NCI-H1436 treated with DMSO at 0.1 percent for 48 hours (cell line): ENCODE measurements at regions not wholly inside any gene's neighbourhood (a gene's known extent, or its start where the extent isn't known, plus 50 kb on each side); places are given as distances from the start of the nearest gene placed in this dataset.
"Not testable (repeated sequence)": the region's sequence is repeated elsewhere in the genome, so short reads cannot be mapped to it uniquely, and the experiment has no call there.

ENCODE experiments used
- DNase-seq: peaks from one replicate; lab custom pipeline; 2025; lab: John Stamatoyannopoulos, UW

DNA sequence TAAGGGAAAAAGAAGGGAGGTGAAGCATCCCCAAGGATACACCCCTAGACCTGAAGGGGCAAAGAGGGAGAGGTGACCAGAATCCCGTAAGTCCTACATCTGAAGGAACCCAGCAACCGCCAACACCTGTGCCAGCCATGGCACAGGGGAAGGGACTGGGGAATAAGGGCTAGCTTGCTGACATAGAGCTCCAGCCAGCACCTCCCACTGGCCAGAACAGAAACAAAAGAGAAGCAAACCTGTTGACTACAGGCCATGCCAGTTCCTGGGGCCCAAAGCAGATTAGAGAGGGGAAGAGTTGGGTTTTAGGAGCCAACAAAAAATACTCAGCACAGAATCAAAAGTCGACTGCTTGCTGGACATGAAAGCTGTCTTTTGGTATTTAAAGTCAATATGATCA, 244.6 kb downstream of the SUCLG1 start:
- DNase-seq: no peak

DNA sequence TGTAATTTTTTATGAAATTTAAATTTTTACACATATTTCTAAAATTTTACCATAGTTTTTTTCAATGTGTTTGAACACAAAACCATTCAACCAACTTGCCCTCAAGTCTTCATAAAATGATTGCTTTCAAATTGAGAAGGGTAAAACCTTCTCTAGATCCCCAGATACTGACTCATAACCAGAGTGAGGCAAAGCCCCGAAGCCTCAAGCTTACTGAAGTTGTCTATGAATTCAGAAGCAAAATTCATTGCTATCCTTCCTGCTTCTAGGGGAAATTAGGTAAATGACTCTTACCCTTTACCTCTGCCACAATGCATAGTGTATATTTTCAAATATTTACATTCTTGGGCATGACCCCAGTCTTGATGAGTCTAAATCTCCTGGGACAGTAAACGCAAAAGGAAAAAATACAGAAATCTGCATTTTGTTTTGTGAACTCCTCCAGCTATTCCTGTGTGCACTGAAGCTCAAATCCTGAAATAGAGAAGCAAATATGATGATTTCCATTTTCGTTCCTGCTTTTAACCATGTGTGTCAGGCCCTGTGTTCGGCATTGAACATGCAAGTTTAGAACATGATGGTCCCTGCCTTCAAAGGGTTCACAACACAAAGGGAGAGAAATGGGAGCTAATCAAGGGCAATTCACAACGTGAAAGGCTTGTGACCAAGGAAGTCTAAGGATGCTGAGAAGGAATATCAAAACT, 246.3 kb downstream of the SUCLG1 start:
- no peak for DNase-seq

DNA sequence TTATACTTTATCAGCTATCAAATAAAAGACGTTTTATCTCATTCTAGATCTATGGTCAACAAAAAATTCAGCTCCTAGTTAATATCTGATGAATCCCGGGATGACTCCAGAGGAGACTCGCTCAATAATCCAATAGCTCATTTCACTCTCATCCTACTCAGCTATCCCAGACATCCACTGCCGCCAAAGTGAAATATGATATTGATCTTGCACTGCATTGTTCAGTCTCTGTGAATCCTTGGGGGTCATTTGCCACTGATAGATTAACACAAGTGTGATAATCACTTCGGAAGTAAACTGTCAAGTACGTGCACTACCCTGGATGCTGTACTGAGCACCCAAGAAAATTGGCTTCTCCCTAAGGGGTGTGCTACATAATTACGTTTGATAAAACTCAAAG, 249.1 kb downstream of the SUCLG1 start:
- no peak for DNase-seq

DNA sequence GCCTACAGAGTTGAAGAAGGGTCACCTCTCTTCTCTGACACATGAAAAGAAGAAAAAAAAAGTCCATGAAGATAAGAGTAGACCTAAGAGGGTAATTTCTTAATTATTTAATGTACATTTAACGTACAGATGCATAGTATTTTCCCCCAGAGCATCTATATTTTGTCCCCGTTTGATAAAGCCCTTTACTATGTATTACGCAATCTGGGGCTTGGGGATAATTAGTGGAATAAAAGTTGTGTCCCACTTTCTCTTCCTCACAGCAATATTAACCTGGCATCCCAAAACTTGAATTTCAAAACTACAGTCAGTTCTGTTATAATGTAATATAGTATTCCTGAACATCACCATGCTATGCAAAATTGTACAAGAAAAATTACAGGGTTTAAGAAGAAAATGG, 254.1 kb downstream of the SUCLG1 start:
- no peak for DNase-seq

DNA sequence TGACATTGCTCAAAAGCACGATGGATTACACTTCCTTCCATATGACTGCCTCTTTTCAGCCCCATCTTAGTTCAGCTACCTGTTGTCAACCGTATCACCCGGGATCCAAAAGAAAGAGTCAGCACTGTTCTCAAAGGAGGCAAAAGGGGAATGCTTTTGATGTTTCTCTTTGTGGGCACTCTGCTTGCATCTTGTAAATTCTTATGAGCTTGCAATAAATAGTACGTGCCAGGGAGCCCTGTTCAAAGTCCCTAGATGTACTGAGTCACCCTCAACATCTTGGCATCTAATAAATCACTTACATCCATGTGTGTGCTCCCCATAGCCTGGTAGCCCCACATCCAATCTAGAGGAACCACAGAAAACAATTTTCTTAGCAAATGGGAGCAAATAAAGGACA, 256.9 kb downstream of the SUCLG1 start:
- DNase-seq: no peak

DNA sequence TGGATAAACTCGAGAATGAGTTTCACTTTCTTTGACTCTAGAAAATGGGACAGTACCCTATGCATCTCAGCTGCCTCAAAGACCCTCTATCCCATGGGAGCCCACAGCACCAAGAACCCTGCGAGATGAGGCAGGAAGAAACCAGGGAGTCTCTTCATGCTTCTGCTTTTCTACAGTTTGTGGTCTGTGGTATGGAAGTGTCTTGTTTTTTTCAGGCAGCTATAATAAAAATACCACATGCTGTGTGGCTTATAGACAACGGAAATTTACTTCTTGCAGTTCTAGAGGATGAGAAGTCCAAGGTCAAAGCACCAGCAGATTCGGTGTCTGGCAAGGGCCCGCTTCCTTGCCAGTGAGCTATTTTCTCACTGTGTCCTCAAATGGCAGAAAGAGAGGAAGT, 257.9 kb downstream of the SUCLG1 start:
- DNase-seq: no peak

DNA sequence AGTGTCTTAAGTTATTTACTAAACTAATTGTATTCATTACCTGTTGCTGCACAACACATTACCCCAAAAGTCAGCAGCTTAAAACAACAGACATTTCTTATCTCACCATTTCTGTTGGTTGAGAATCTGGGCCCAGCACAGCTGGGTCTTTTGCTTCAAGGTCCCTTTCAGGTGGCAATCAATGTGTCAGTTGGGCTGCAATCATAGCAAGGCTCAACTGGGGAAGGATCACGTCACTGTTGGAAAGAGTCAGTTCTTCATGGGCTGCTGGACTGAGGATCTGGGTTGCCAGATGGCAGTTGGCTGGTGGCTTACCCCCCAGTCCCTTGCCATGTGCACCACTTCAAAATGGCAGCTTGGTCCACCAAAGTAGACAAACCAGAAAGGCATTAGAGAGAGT, 261.2 kb downstream of the SUCLG1 start:
- no peak for DNase-seq

DNA sequence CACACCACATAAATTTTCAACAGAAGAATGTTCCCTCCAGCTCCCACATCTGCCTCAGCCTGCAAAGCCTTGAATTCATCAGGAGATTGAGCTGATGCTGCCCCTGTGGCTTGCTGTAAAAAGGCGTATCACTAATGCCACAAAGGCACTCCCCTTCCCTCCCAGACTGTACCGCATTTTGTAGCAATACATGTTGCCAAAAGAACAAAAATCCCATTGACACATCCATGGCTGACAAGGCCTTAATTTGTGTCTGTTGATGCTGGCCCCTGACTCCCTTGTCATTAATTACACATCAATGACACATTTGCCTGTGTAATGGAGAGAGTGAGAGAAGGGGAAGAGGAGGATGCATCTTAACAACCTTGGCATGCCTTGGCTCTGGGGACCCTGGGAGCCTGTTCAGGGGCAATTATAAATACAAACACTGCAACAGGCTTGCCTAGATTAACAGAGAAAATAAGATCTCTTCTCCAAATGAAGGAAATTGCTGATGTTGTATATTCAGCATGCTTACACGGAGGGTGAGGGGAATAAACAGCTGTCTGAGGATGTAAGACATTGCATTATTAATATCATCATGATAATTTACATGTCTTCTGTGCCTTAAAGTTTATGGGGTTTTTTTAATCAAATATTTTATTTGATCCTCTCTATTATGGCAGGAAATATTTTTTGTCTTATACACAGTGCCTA, 264.0 kb downstream of the SUCLG1 start:
- no peak for DNase-seq

DNA sequence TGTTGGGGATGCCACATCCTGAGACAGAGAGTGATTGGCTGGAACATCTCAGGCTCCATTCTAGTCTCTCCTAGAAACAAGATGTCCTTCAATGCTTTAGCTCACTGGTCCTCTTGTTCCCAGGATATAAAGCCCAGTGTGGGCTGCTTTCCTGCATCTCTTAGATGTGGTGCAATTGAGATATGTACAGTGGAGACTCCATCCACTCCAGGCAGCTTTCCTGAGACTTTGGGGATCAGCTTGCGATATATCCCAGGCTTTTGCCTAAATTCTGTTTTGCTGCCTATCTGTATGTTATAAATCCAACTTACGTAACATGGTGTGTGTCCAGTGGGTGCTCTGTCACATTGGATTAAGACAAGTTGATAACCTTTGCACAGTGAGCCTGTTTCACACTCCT, 264.9 kb downstream of the SUCLG1 start:
- DNase-seq: no peak

DNA sequence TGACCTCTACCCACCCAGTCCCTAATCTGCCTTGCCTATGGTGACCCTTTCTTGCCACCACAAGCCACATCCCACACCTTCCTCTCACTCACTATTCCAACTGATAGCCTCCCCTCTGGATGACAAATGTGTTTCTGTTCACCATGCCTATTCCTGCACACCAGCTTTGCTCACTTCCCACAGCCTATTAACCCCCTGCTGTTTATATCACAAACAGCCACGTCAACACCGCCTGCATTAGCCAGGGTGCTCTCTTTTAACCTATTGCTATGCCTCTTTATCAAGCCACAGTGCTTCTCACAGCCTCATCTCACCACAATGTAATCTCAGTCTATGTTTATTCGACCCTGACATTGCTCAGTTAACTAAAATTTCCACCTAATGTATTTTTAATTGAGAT, 271.8 kb downstream of the SUCLG1 start:
- DNase-seq: no peak

DNA sequence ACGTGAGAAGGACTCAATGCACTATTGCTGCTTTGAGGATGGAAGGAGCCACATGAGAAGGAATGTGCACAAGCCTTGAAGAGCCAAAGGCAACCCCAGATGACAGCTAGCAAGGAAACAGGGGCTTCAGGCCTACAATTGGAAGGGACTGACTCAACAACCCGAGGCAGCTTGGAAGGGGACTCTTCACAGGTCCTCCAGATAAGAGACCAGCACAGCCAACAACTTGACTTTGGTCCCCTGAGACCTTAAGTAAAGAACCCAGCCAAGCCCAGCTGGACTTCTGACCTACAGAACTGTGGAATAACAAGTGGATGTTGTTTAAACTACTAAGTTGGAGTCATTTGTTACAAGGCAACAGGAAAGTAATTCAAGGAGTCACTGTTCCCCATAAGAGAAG, 277.2 kb downstream of the SUCLG1 start:
- DNase-seq: no peak

DNA sequence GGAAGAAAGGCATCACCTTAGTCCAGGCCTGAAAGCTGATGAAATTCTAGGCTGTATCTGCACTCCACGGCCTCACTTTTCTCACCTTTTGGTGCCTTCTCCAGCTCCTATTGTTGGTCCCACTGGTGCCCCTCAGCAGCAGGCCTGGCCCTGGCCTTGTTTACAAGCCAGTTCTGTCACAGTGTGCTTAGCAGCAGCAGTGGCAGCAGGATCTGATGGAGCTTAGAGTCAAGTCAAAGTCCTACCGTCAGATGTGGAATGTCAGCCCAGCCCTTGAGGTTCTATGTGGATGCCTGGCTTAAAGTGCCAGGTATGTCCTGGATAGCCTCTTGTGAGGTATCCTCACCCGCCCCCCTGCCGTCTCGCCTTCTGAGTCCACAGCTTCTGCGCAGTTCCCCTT, 281.3 kb downstream of the SUCLG1 start:
- DNase-seq: no peak

DNA sequence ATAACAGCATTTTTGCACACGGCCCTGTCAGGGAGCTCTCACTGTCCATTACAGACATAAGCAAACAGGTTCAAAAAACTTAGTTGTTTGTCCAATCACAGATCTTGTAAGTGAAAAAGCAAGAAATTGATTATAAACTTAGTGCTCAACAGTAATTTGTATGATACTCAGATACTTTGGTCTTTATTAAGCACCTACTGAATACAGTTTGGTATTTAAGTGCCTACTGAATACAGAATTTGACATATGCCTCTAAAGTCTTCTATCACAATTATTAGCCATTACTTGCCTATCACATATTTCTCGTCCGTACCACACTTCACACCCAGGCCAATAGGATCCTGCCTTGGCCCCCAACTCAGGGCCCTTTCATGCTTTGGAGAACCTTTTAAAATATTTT, 283.1 kb downstream of the SUCLG1 start:
- no peak for DNase-seq

DNA sequence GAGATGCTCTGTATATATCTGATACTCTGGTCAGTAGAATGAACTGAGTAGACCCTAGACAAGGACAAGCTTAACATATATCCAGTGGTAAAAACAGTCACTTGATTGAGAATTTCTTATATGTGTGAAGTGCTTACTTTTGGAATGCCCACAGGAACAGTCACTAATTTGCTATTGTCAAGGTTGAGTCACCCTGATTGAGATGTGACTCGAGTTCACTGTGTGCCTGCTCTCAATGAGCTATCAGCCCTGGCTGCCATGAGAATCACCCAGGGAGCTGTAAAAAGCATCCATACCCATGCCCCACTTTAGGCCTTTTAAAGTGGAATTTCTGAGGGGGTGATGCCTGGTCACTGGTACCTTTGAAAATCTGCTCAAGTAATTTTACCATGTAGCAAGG, 283.7 kb downstream of the SUCLG1 start:
- no peak for DNase-seq

DNA sequence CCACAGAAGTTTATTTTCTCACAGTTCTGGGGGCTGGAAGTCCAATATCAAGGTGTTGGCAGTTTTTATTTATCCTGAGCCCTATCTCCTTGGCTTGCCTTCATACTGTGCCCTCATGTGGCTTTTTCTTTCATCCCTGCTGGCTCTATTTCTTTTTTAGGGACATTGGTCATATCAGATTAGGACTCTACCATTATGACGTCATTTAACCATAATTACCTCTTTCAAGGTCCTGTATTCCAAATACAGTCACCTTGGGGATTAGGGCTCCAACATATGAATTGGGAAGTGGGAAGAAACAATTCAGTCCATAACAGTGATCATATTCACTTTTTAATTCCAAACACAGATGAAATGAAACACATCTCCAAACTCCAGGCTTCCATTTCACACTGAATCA, 286.0 kb downstream of the SUCLG1 start:
- no peak for DNase-seq

DNA sequence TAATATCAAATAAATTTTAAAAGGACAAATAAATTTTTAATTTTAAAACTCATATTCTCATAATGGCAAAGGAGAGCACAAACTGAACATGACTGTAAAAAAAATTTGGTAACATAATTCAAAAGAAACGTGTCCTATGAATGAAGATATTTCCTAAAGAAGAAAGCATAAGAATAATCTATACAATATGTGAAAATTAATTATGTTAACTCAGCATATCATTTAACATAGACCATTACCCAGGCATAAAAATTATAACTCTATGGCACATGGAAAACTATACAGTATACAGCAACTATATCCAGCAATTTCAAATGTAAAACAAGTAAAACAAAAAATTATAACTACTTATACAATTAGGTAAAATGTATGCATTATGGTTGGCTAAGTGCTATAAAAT, 288.1 kb downstream of the SUCLG1 start:
- no peak for DNase-seq

DNA sequence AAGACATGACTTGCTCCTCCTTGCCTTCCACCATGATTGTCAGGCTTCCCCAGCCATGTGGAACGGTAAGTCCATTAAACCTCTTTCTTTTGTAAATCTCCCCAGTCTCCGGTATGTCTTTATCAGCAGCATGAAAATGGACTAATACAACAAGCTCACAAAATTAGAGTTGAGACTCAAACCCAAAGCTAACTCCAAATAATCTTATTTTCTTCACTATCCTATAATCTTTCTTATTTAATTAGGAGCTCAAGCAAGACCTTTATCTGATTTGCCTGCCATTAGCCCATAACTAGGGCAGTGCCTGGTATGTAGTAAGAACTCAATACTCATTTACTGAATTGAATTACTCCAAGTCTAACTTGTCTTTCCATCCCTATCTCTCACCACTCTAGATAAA, 289.2 kb downstream of the SUCLG1 start:
- no peak for DNase-seq

DNA sequence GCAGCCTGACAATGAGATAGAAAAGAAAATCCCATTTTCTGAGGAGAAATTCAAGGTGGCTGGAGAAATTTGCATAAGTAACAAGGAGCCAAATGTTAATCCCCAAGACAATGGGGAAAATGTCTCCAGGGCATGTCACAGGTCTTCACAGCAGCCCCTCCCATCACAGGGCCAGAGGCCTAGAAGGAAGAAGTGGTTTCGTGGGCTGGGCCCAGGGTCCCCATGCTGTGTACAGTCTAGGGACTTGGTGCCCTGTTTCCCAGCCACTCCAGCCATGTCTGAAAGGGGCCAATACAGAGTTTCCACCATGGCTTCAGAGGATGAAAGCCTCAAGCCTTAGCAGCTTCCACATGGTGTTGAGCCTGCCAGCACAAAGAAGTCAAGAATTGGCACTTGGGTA, 290.5 kb downstream of the SUCLG1 start:
- not testable (repeated sequence) for DNase-seq

DNA sequence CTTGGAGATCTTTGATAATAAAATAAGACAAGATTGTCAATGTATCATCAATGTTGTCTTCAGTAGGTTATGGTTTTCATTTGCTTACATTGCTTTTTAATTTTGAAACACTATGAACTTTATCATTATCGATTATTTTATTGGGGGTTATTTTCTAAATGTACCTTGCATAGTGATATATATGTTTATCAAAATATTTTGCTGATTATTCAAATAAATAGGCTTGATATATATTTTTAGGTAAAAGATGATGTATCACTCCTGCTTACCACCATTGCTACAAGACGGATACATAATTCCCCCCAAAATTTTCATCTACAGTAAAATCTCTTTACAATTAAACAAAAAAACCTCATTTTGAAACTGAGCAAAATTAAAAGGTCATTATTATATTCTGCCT, 293.8 kb downstream of the SUCLG1 start:
- DNase-seq: no peak

DNA sequence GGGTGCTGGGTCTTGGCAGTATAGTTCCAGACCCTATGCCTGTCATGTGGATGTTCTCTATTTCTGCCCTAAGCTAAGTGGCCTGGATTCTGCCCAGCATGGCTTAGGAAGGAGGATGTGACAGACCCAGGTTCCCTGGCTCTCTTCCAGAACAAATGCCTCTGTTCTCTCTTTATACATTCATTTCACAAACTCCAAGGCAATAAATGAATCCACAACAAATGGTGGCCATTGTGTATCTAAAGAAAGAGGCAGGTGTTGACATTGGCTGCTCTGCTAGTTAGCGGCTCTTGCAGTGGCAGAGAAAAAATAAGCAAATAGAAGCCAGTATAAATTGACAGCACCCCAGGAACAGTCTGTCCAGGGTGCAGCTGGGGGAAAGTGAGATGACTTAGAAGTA, 298.6 kb downstream of the SUCLG1 start:
- DNase-seq: no peak

DNA sequence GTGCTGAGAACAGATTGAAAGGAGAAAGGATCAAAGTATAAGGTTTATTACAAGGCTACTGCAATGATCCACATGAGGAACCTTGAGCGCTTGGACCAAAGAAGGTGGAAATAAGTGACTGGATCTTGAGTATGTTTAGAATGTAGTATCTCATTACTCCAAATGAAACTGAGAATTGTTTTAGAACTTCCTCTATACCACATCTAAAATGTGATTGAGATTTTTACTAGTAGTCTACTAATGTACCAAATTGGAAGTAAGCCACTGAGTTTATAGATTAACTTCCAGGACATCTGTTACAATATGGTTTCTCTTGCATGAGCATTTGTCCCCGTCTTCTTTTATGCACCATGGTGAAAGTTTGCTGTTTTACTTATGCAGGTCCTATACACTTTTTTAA, 300.5 kb downstream of the SUCLG1 start:
- DNase-seq: no peak

DNA sequence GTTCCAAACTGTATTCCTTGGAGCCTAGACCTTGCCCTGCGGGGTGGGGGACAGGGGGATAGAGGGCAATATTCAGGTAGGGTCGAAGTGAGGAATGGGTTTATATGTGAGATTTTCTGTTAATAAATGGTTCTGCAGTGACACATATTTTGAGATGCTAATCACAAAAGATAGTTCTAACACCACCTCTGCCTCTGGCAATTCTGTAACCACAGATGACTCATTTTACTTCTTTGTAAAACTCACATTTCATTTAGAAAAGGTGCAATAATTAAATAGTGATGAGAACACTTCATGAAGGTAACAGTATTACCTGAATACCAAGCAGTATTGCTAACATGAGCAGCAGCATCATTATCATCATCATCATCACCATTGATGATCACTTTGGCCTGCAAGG, 306.6 kb downstream of the SUCLG1 start:
- no peak for DNase-seq

DNA sequence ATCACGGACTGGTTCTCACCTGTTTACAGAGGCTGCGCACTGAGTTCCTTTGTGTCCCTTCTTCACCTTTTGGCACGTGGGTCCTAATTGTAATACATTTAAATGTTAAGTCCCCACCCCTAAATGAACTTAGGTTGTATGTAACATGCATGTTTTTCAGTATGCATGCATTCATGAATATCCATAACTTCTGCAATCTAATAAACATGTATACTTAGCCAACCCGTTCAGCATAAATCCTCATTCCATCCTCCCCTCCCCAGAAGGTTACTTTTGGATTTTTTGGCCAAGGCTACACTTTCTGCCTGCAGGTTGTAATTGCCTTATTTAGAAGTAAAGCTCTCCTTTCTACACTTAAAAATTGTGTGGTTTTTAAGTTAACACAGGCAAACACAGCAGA, 314.7 kb downstream of the SUCLG1 start:
- no peak for DNase-seq

DNA sequence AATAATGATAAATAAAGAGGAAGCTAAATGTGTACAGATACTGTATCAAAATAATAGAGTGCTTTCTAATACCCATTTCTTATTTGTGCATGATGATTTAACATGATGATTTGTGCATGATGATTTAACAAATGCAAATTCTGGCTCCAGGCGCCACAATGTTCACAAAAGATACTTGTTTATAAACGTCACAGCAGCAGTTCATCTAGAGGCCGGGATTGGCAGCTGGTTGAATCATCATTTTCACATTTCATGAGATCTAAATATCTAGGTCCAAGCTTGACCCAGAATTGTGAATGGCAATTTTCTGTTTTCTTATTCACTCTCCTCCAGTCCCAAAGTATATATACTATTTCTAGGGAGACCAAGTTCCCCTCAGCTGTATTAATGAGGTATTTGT, 322.0 kb downstream of the SUCLG1 start:
- no peak for DNase-seq
